Adrenal gland (tissue), 9 donors: ENCODE measurements at regions not wholly inside any gene's neighbourhood (a gene's known extent, or its start where the extent isn't known, plus 50 kb on each side); places are given as distances from the start of the nearest gene placed in this dataset.

Source experiments
- DNase-seq, 7 donors: peaks; one replicate each; pipeline ENCODE4 v3.0.0-alpha.2; 2019 to 2020
- H3K27ac ChIP-seq, 5 donors: fragments of 200-600 bp; sonication (generic) in 4 of 5; 1 replicate in 3 of 5; 2 replicates in 2 of 5; pipeline versions ENCODE4 v1.5.1 to v1.8.0; 2016 to 2020; ENCODE audit warnings: mild to moderate bottlenecking in 1 of 5
- H3K27me3 ChIP-seq: fragments of 200-600 bp; 2 replicates; pipeline ENCODE4 v1.8.0; 2021
- H3K36me3 ChIP-seq, 2 donors: fragments of 200-600 bp; replicated peaks in 1 of 2; 1 replicate in 1 of 2; 2 replicates in 1 of 2; pipeline versions ENCODE4 v1.5.1 to v1.8.0; 2018 to 2022
- H3K4me1 ChIP-seq, 2 donors: fragments of 200-600 bp; replicated peaks in 1 of 2; 1 replicate in 1 of 2; 2 replicates in 1 of 2; pipeline versions ENCODE4 v1.5.1 to v1.8.0; 2018 to 2021
- H3K4me3 ChIP-seq, 4 donors: fragments of 200-600 bp; sonication (generic) in 3 of 4; one replicate each; pipeline ENCODE4 v1.5.1; 2016 to 2018
- H3K9me3 ChIP-seq, 3 donors: fragments of 200-600 bp; sonication (generic) in 1 of 3; replicated peaks in 1 of 3; 1 replicate in 2 of 3; 2 replicates in 1 of 3; pipeline versions ENCODE4 v1.5.1 to v1.8.0; 2016 to 2021
- POLR2A ChIP-seq, 2 donors: fragments of 450-650 bp; IDR thresholded peaks; one replicate each; pipeline ENCODE4 v1.6.1; 2017; ENCODE audit warnings: antibody characterized with exemption in 2 of 2, mild to moderate bottlenecking in 2 of 2, moderate library complexity in 1 of 2
- WGBS, 4 donors: extraction: QIAGEN DNeasy Blood & Tissue Kit in 2 of 4; methylation state at CpG; one replicate each; pipeline versions ENCODE4 v1.1.5 to v1.1.7; 2013 to 2017; 5-methylcytosine and 5-hydroxymethylcytosine counted together
- intact Hi-C, 2 donors: fragments of 100-400 bp; cut with DNase I; formaldehyde crosslinking; loops; one replicate each; pipeline versions ENCODE4 v1.14.1 to v1.15.0; 2022 to 2023
- TF ChIP-seq, protein P1 (sequence below), 6 experiments: fragments of 450-650 bp in 4 of 6; fragments of 200-600 bp in 2 of 6; sonication (generic) in 1 of 6; IDR thresholded peaks; 1 replicate in 5 of 6; 2 replicates in 1 of 6; pipeline versions ENCODE4 v1.5.1 to v1.8.0; 2016 to 2021; ENCODE audit warnings: antibody characterized with exemption in 6 of 6, mild to moderate bottlenecking in 2 of 6, moderate library complexity in 1 of 6
- donor health status: healthy with polysubstance abuse.
- donor health status: Bipolar disorder and iron deficiency.
- donor health status: DM: yes; HTN: yes; CAD: no.
- donor health status: DM: no; HTN: no; CAD: no.
- donor health status: DM: no; HTN: no; CAD: no.

DNA sequence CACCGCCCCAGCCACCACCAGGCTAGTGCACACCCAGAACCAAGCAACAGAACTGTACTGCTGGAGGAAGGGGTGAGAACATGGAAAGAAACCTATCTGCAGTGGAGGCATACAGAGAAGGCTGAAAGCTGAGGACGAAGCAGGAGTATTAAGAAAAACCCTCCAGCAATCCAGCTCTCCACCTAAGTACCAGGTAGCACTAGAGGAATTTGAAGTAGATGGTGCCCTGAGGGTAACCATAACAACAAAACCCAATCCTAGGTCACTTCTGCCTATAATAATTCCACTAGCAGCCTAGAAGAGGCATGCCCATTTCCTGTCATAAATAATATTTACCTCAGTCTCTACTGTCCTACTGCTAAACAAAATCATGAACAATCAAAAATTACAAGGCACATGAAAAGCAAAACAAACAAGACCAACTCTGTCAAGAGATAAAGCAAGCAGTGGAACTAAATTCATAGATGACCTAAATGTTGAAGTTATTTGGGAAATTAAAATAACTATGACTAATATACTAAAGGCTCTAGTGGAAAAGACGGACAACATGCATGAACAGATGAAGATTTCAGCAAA lies 51.1 kb downstream of the HYCC1 start:
- DNase-seq, result no peak
- 67 to 99% (median 81%) methylated on average over 3 of the region's 3 CpGs for WGBS, 4 donors
- TF ChIP-seq POLR2A (IDR thresholded peaks at IDR 0.05), result no peak
- TF ChIP-seq, protein P1, sequence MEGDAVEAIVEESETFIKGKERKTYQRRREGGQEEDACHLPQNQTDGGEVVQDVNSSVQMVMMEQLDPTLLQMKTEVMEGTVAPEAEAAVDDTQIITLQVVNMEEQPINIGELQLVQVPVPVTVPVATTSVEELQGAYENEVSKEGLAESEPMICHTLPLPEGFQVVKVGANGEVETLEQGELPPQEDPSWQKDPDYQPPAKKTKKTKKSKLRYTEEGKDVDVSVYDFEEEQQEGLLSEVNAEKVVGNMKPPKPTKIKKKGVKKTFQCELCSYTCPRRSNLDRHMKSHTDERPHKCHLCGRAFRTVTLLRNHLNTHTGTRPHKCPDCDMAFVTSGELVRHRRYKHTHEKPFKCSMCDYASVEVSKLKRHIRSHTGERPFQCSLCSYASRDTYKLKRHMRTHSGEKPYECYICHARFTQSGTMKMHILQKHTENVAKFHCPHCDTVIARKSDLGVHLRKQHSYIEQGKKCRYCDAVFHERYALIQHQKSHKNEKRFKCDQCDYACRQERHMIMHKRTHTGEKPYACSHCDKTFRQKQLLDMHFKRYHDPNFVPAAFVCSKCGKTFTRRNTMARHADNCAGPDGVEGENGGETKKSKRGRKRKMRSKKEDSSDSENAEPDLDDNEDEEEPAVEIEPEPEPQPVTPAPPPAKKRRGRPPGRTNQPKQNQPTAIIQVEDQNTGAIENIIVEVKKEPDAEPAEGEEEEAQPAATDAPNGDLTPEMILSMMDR (IDR thresholded peaks at IDR 0.05), result no peak
- H3K36me3 ChIP-seq, result no peaks in the 10 kb centered on the region
- H3K27me3 ChIP-seq, result no peaks in the 10 kb centered on the region
- H3K4me3 ChIP-seq, result no peak overlapping the region
- no peaks in the 10 kb centered on the region for H3K9me3 ChIP-seq
- H3K27ac ChIP-seq, result no peak overlapping the region
- intact Hi-C loops, result no loop called here
- H3K4me1 ChIP-seq, result no peaks in the 10 kb centered on the region

DNA sequence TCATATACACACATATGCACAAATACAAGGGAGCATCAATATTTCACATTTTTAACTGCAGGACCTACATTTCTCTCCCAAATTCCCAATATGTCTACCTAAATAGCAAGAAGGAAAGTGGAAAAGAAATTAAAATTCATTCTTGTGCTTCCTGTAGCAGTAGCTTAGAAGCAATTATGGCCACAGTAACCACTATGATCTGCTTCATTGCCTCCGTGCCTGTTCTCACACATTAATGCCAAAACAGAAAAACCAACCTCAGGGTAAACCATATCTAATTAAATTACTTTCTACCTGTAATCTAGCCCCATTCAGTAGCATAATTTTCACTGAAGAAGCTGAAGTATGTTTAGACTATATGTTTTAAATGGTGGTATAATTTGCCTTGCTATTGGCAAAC lies 55.2 kb downstream of the HYCC1 start:
- Histone ChIP-seq H3K4me3 (no peak overlapping the region), H3K9me3 (peaks cover 0 to 12% (median 0%) of the 10 kb centered on the region in 3 donors), H3K36me3 (no peaks in the 10 kb centered on the region), H3K4me1 (no peaks in the 10 kb centered on the region), H3K27ac (no peak overlapping the region), H3K27me3 (no peaks in the 10 kb centered on the region)
- intact Hi-C loops, result no loop called here
- WGBS, 4 donors, result 93 to 97% (median 97%) methylated on average over 1 of the region's 1 CpG
- DNase-seq, result no peak
- TF ChIP-seq POLR2A (IDR thresholded peaks at IDR 0.05), result no peak
- TF ChIP-seq, protein P1 (IDR thresholded peaks at IDR 0.05), result no peak

DNA sequence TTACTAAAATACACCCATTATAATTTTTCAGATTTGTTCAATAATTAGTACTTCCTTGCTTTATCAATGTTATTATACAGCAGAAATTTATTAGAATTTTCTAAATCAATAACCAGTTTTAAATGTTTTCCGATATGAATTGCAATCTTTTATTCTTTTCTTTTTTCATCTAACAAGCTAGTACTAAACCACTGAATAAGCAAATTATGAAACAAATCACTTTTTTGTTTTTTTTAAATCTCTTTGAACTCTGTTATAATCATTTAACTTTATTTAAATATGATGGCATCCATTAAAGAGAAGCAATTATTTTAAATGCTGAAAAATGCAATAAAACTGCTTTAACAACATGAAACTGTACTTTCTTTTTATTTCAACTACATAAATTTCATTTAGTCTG lies 59.7 kb downstream of the HYCC1 start:
- WGBS, 4 donors, result 92 to 100% (median 96%) methylated on average over 1 of the region's 1 CpG
- DNase-seq, result no peak
- intact Hi-C loops, result no loop called here
- no peaks in the 10 kb centered on the region for H3K4me1 ChIP-seq
- no peaks in the 10 kb centered on the region for H3K36me3 ChIP-seq
- TF ChIP-seq, protein P1 (IDR thresholded peaks at IDR 0.05), result no peak
- no peak for TF ChIP-seq POLR2A (IDR thresholded peaks at IDR 0.05)
- no peak overlapping the region for H3K4me3 ChIP-seq
- H3K27ac ChIP-seq, result no peak overlapping the region
- H3K27me3 ChIP-seq, result no peaks in the 10 kb centered on the region
- peaks cover 0 to 12% (median 0%) of the 10 kb centered on the region in 3 donors for H3K9me3 ChIP-seq

DNA sequence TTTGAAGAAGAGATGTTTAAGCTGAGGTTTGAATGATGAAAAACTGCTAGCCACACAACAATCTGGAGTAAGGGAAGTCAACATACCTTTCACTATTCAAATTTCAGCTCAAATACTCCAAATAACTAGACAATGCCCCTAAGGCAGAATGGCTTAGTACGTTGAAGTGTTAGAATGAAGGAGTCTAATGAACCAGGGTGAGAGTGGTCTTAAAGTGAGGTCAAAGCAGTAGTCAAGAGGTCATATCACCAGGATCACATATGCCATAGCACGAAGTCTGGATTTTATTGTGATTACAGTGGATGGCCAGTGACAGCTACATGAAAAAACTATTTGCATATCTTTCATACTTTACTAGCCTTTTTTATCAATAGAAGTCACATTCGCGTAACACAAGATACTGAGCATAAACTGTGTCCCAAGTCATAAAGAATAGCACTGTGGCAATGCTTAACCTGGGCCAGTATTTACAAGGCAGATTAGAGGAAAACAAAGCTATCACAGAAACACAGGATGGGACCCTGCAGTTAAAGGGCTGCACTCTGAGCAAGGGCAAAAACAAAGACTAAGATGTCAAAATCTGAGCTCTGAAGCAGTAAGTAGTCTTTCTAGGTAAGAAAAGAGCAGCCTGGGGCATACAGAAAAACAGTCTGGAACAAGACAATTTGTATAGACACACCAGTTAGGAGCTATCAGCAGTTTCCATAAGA lies 61.5 kb downstream of the HYCC1 start:
- Histone ChIP-seq H3K27ac (no peak overlapping the region), H3K4me1 (no peaks in the 10 kb centered on the region), H3K9me3 (peaks cover 0 to 12% (median 0%) of the 10 kb centered on the region in 3 donors), H3K36me3 (no peaks in the 10 kb centered on the region), H3K27me3 (no peaks in the 10 kb centered on the region), H3K4me3 (no peak overlapping the region)
- TF ChIP-seq, protein P1 (IDR thresholded peaks at IDR 0.05), result no peak
- no peak for TF ChIP-seq POLR2A (IDR thresholded peaks at IDR 0.05)
- 90 to 97% (median 94%) methylated on average over 4 of the region's 4 CpGs for WGBS, 4 donors
- DNase-seq, result no peak
- intact Hi-C loops, result no loop called here
